H1 (cell line): ENCODE measurements at regions not wholly inside any gene's neighbourhood (a gene's known extent, or its start where the extent isn't known, plus 50 kb on each side); places are given as distances from the start of the nearest gene placed in this dataset.

Experiments used
- CTCF ChIA-PET: fragments of 300-600 bp; sonication (Branson Sonifier 250); formaldehyde crosslinking; loops from one replicate; lab custom pipeline; 2021; ENCODE audit not compliant: partially characterized antibody; lab: Charles Lee
- POLR2A ChIA-PET: fragments of 300-600 bp; sonication (Branson Sonifier 250); formaldehyde crosslinking; loops from one replicate; lab custom pipeline; 2021; ENCODE audit warnings: inconsistent platforms; ENCODE audit not compliant: partially characterized antibody; lab: Charles Lee
- DNase-seq, 2 experiments: peaks; one replicate each; pipeline versions ENCODE4 v3.0.0 to v3.0.0-alpha.2; 2010 to 2022; ENCODE audit warnings: low spot score in 2 of 2, low read depth in 1 of 2, mixed read lengths in 1 of 2
- FAIRE-seq: peaks from 2 replicates; lab custom pipeline; 2011; peaks lifted over from hg19 to GRCh38; lab: Jason Lieb, UNC
- H2AFZ ChIP-seq: 2 replicates; pipeline ENCODE4 v1.8.1; 2012; ENCODE audit warnings: low read length, inconsistent platforms
- H2AK5ac ChIP-seq: 2 replicates; pipeline ENCODE4 v1.6.1; 2013; ENCODE audit warnings: low read depth, low read length
- H2BK120ac ChIP-seq: replicated peaks from 2 replicates; pipeline ENCODE3; 2013; ENCODE audit warnings: low read depth, low read length, inconsistent platforms
- H2BK12ac ChIP-seq: 2 replicates; pipeline ENCODE4 v1.6.1; 2013; ENCODE audit warnings: low read depth, low read length
- H2BK15ac ChIP-seq: 2 replicates; pipeline ENCODE4 v1.6.1; 2013; ENCODE audit warnings: low read length
- H2BK20ac ChIP-seq: 2 replicates; pipeline ENCODE4 v1.6.1; 2013; ENCODE audit warnings: low read length
- H2BK5ac ChIP-seq: 2 replicates; pipeline ENCODE4 v1.6.1; 2013; ENCODE audit warnings: low read depth, low read length
- H3K14ac ChIP-seq: 2 replicates; pipeline ENCODE4 v1.6.1; 2013; ENCODE audit warnings: inconsistent platforms; ENCODE audit not compliant: insufficient read length
- H3K18ac ChIP-seq: 2 replicates; pipeline ENCODE4 v1.6.1; 2013; ENCODE audit warnings: low read length; ENCODE audit errors: extremely low read depth
- H3K23ac ChIP-seq: 2 replicates; pipeline ENCODE4 v1.6.1; 2013; ENCODE audit warnings: inconsistent platforms; ENCODE audit not compliant: insufficient read length
- H3K23me2 ChIP-seq: 2 replicates; pipeline ENCODE4 v1.6.1; 2013; ENCODE audit warnings: low read depth, low read length
- H3K27ac ChIP-seq: 2 replicates; pipeline ENCODE4 v1.6.1; 2011; ENCODE audit warnings: low read depth, low read length, inconsistent platforms
- H3K27me3 ChIP-seq, 4 experiments: replicated peaks in 1 of 4; 1 replicate in 1 of 4; 2 replicates in 3 of 4; pipeline versions ENCODE4 v1.6.1 to v1.8.1; 2011 to 2013; ENCODE audit warnings: low read length in 3 of 4, mild to moderate bottlenecking in 3 of 4, inconsistent platforms in 2 of 4, mixed read lengths in 2 of 4, moderate library complexity in 1 of 4; ENCODE audit not compliant: control insufficient read depth in 3 of 4, insufficient read depth in 3 of 4; ENCODE audit errors: extremely low read depth in 1 of 4
- H3K36me3 ChIP-seq, 4 experiments: 2 replicates each; pipeline versions ENCODE4 v1.6.1 to v1.8.1; 2011 to 2013; ENCODE audit warnings: mild to moderate bottlenecking in 4 of 4, low read length in 3 of 4, moderate library complexity in 2 of 4, control low read depth in 1 of 4, inconsistent platforms in 1 of 4; ENCODE audit not compliant: insufficient read depth in 4 of 4, control insufficient read depth in 2 of 4
- H3K4ac ChIP-seq: replicated peaks from 2 replicates; pipeline ENCODE3; 2013; ENCODE audit warnings: low read length, low read depth, mixed read lengths, inconsistent platforms; ENCODE audit not compliant: insufficient read length
- H3K4me1 ChIP-seq, 4 experiments: replicated peaks in 1 of 4; 1 replicate in 1 of 4; 2 replicates in 3 of 4; pipeline versions ENCODE4 v1.6.1 to v1.8.1; 2011 to 2013; ENCODE audit warnings: low read length in 3 of 4, inconsistent platforms in 2 of 4, mixed read lengths in 1 of 4; ENCODE audit not compliant: insufficient read depth in 4 of 4, control insufficient read depth in 3 of 4
- H3K4me2 ChIP-seq, 2 experiments: 2 replicates each; pipeline versions ENCODE4 v1.6.1 to v1.8.1; 2011 to 2013; ENCODE audit warnings: low read depth in 2 of 2, low read length in 2 of 2, control low read depth in 1 of 2, inconsistent platforms in 1 of 2, mild to moderate bottlenecking in 1 of 2; ENCODE audit not compliant: insufficient read depth in 1 of 2
- H3K4me3 ChIP-seq, 4 experiments: fragments of 200-600, 300-600 bp in 1 of 4; sonication (generic), shearing (Covaris generic), sonication (Bioruptor Twin) in 1 of 4; 2 replicates each; pipeline versions ENCODE4 v1.5.1 to v1.8.1; 2011 to 2016; ENCODE audit warnings: low read length in 4 of 4, low read depth in 3 of 4, control low read depth in 2 of 4, inconsistent platforms in 2 of 4, mild to moderate bottlenecking in 2 of 4, mixed read lengths in 1 of 4, moderate library complexity in 1 of 4; ENCODE audit not compliant: insufficient read depth in 2 of 4; ENCODE audit errors: extremely low read depth in 1 of 4
- H3K56ac ChIP-seq: replicated peaks from 2 replicates; pipeline ENCODE3; 2013; ENCODE audit warnings: low read depth, mild to moderate bottlenecking, mixed read lengths, low read length, inconsistent platforms; ENCODE audit not compliant: insufficient read length
- H3K79me1 ChIP-seq: 2 replicates; pipeline ENCODE4 v1.6.1; 2013; ENCODE audit warnings: low read depth, low read length, control low read depth
- H3K79me2 ChIP-seq, 2 experiments: 2 replicates each; pipeline versions ENCODE4 v1.6.1 to v1.8.1; 2012 to 2013; ENCODE audit warnings: low read length in 2 of 2, mild to moderate bottlenecking in 2 of 2, inconsistent platforms in 1 of 2; ENCODE audit not compliant: insufficient read depth in 2 of 2, control insufficient read depth in 1 of 2
- H3K9ac ChIP-seq, 4 experiments: replicated peaks in 1 of 4; 1 replicate in 1 of 4; 2 replicates in 3 of 4; pipeline versions ENCODE4 v1.6.1 to v1.8.1; 2011 to 2013; ENCODE audit warnings: low read depth in 3 of 4, low read length in 3 of 4, control low read depth in 2 of 4, mild to moderate bottlenecking in 2 of 4, moderate library complexity in 2 of 4, inconsistent platforms in 1 of 4; ENCODE audit errors: extremely low read depth in 1 of 4
- H3K9me3 ChIP-seq, 2 experiments: 2 replicates each; pipeline versions ENCODE4 v1.6.1 to v1.8.1; 2012 to 2013; ENCODE audit warnings: mild to moderate bottlenecking in 2 of 2, moderate library complexity in 2 of 2, control low read depth in 1 of 2, inconsistent platforms in 1 of 2, low read depth in 1 of 2, low read length in 1 of 2, mixed read lengths in 1 of 2; ENCODE audit not compliant: insufficient read depth in 2 of 2
- H4K20me1 ChIP-seq, 2 experiments: replicated peaks in 1 of 2; 2 replicates each; pipeline versions ENCODE3 to v1.8.1; 2011 to 2013; ENCODE audit warnings: inconsistent platforms in 2 of 2, low read length in 2 of 2, mild to moderate bottlenecking in 1 of 2; ENCODE audit not compliant: insufficient read depth in 2 of 2, control insufficient read depth in 1 of 2
- H4K5ac ChIP-seq: 2 replicates; pipeline ENCODE4 v1.6.1; 2013; ENCODE audit warnings: low read length, low read depth, mixed read lengths, inconsistent platforms; ENCODE audit not compliant: insufficient read length
- H4K8ac ChIP-seq: 2 replicates; pipeline ENCODE4 v1.8.0; 2013; ENCODE audit warnings: mild to moderate bottlenecking, moderate library complexity, low read length, inconsistent platforms; ENCODE audit not compliant: insufficient read depth; ENCODE audit errors: extremely low read depth
- H4K91ac ChIP-seq: replicated peaks from 2 replicates; pipeline ENCODE3; 2013; ENCODE audit warnings: low read length, mixed read lengths, inconsistent platforms; ENCODE audit not compliant: insufficient read length
- BACH1 ChIP-seq: IDR thresholded peaks from 2 replicates; pipeline ENCODE4 v1.6.1; 2012; ENCODE audit warnings: low read length, improper control_type of control experiment
- CHD1 ChIP-seq: IDR thresholded peaks from 2 replicates; pipeline ENCODE4 v1.6.1; 2012; ENCODE audit warnings: low read depth, low read length, improper control_type of control experiment
- CHD2 ChIP-seq: IDR thresholded peaks from 2 replicates; pipeline ENCODE4 v1.6.1; 2012; ENCODE audit warnings: low read length, improper control_type of control experiment
- JUN ChIP-seq: IDR thresholded peaks from 2 replicates; pipeline ENCODE4 v1.6.1; 2011; ENCODE audit warnings: low read depth, mild to moderate bottlenecking, improper control_type of control experiment, low read length
- MAFK ChIP-seq: IDR thresholded peaks from 2 replicates; pipeline ENCODE4 v1.6.1; 2012; ENCODE audit warnings: low read depth, mild to moderate bottlenecking, improper control_type of control experiment, low read length
- POLR2A ChIP-seq, 2 experiments: IDR thresholded peaks; 1 replicate in 1 of 2; 2 replicates in 1 of 2; pipeline ENCODE4 v1.6.1; 2011; ENCODE audit warnings: low read depth in 2 of 2, low read length in 2 of 2, mild to moderate bottlenecking in 2 of 2; ENCODE audit errors: control extremely low read depth in 1 of 2
- POU5F1 ChIP-seq: IDR thresholded peaks from 2 replicates; pipeline ENCODE4 v1.6.1; 2011; ENCODE audit warnings: low read depth, mild to moderate bottlenecking, low read length, moderate library complexity
- RNF2 ChIP-seq: fragments of 200-900, 300-1000 bp; sonication (generic); IDR thresholded peaks from 2 replicates; pipeline ENCODE4 v1.7.1; 2016; ENCODE audit warnings: borderline replicate concordance, low read depth, mild to moderate bottlenecking, antibody characterized with exemption, low read length; ENCODE audit not compliant: poor library complexity, severe bottlenecking; ENCODE audit errors: missing control alignments
- SRF ChIP-seq: IDR thresholded peaks from 2 replicates; pipeline ENCODE4 v1.6.1; 2011; ENCODE audit warnings: mild to moderate bottlenecking, low read depth, low read length, moderate library complexity
- ZNF274 ChIP-seq: IDR thresholded peaks from 2 replicates; pipeline ENCODE4 v1.7.0; 2012; ENCODE audit warnings: low read length, borderline replicate concordance; ENCODE audit errors: extremely low read depth
- WGBS, 2 experiments: shearing (Covaris generic) in 1 of 2; methylation state at CpG; one replicate each; pipeline versions ENCODE4 v1.1.6 to v1.1.7; 2013 to 2015; ENCODE audit warnings: low lambda C conversion rate in 2 of 2, mixed read lengths in 2 of 2, inconsistent platforms in 1 of 2, low coverage in 1 of 2, missing lambda C conversion rate in 1 of 2; ENCODE audit not compliant: insufficient replicate concordance in 2 of 2, insufficient coverage in 1 of 2, insufficient read length in 1 of 2; ENCODE audit errors: extremely low coverage in 1 of 2, missing lambda C conversion rate in 1 of 2; 5-methylcytosine and 5-hydroxymethylcytosine counted together

GRCh38 chrY:8533468-8533867 is 803.8 kb upstream of the TSPY4 start:
- Histone ChIP-seq H3K4ac (no peak overlapping the region), H3K36me3 (no peaks in the 10 kb centered on the region), H4K20me1 (no peaks in the 10 kb centered on the region), H3K18ac (no peak overlapping the region), H3K56ac (no peak overlapping the region), H2BK15ac (no peak overlapping the region), H3K9me3 (peaks cover 6 to 89% of the 10 kb centered on the region in 2 experiments), H2BK20ac (no peak overlapping the region), H2BK120ac (no peak overlapping the region), H2BK12ac (no peak overlapping the region), H3K9ac (no peak overlapping the region), H3K4me3 (no peak overlapping the region), H4K8ac (no peak overlapping the region), H3K14ac (no peak overlapping the region), H3K23me2 (no peaks in the 10 kb centered on the region), H2AFZ (no peak overlapping the region), H3K4me1 (no peaks in the 10 kb centered on the region), H3K27me3 (no peaks in the 10 kb centered on the region), H3K79me2 (no peaks in the 10 kb centered on the region), H3K79me1 (no peaks in the 10 kb centered on the region), H2BK5ac (no peak overlapping the region), H4K91ac (no peak overlapping the region), H3K4me2 (no peak overlapping the region), H2AK5ac (no peak overlapping the region), H3K27ac (no peak overlapping the region), H3K23ac (no peak overlapping the region), H4K5ac (no peak overlapping the region)
- POLR2A ChIA-PET = no interaction called here
- no peak for DNase-seq
- 77% methylated on average over 1 of the region's 1 CpG; no CpG with 5 or more reads in 1 of the 2 experiments for whole genome bisulfite sequencing, 2 experiments
- TF ChIP-seq MAFK (no peak), CHD1 (no peak), RNF2 (no peak), POLR2A (IDR thresholded peaks at IDR 0.05; ENCODE audit: control extremely low read depth in 1 of 2, low read depth in 2 of 2, low read length in 2 of 2) (no peak), SRF (no peak), ZNF274 (no peak), BACH1 (no peak), POU5F1 (no peak), CHD2 (no peak), JUN (no peak)
- CTCF ChIA-PET = no interaction called here
- no peak for FAIRE-seq
